Breast epithelium (tissue), 4 donors: ENCODE measurements at regions not wholly inside any gene's neighbourhood (a gene's known extent, or its start where the extent isn't known, plus 50 kb on each side); places are given as distances from the start of the nearest gene placed in this dataset.

ENCODE experiments used
- DNase-seq, 2 donors: peaks; one replicate each; pipeline ENCODE4 v3.0.0-alpha.2; 2019; ENCODE audit warnings: low spot score in 2 of 2
- H3K27ac ChIP-seq, 2 donors: fragments of 200-600 bp; sonication (generic) in 1 of 2; one replicate each; pipeline ENCODE4 v1.5.1; 2016 to 2019; ENCODE audit warnings: mild to moderate bottlenecking in 1 of 2
- H3K27me3 ChIP-seq, 2 donors: fragments of 200-600 bp; sonication (generic) in 1 of 2; one replicate each; pipeline versions ENCODE4 v1.5.1 to v1.6.0; 2017 to 2019; ENCODE audit warnings: control low read depth in 1 of 2, mild to moderate bottlenecking in 1 of 2
- H3K36me3 ChIP-seq: fragments of 200-600 bp; one replicate; pipeline ENCODE4 v1.5.1; 2019
- H3K4me1 ChIP-seq, 2 donors: fragments of 200-600 bp; sonication (generic); one replicate each; pipeline ENCODE4 v1.5.1; 2016 to 2019; ENCODE audit warnings: control low read depth in 1 of 2
- H3K4me3 ChIP-seq, 3 donors: fragments of 200-600 bp; sonication (generic); 1 replicate in 2 of 3; 2 replicates in 1 of 3; pipeline ENCODE4 v1.5.1; 2016 to 2019; ENCODE audit warnings: mild to moderate bottlenecking in 3 of 3, moderate library complexity in 2 of 3
- H3K9me3 ChIP-seq, 2 donors: fragments of 200-600 bp; sonication (generic) in 1 of 2; one replicate each; pipeline ENCODE4 v1.5.1; 2016 to 2019; ENCODE audit warnings: control low read depth in 1 of 2
- CTCF ChIP-seq, 3 donors: fragments of 450-650 bp; IDR thresholded peaks; one replicate each; pipeline ENCODE4 v1.5.1; 2016 to 2017; ENCODE audit warnings: antibody characterized with exemption in 3 of 3, mild to moderate bottlenecking in 3 of 3, moderate library complexity in 3 of 3
- POLR2A ChIP-seq: fragments of 450-650 bp; IDR thresholded peaks from one replicate; pipeline ENCODE4 v1.6.1; 2016; ENCODE audit warnings: antibody characterized with exemption, mild to moderate bottlenecking, moderate library complexity
- POLR2AphosphoS5 ChIP-seq, 3 donors: sonication (generic); formaldehyde crosslinking; IDR thresholded peaks; one replicate each; pipeline ENCODE4 v1.6.1; 2017; ENCODE audit warnings: antibody characterized with exemption in 3 of 3
- intact Hi-C: fragments of 100-400 bp; cut with DNase I; formaldehyde crosslinking; loops from one replicate; pipeline ENCODE4 v1.15.1; 2023; ENCODE audit warnings: low total_unique reads

- H3K27ac ChIP-seq: no peak overlapping the region
- TF ChIP-seq POLR2A (no peak), CTCF (IDR thresholded peaks at IDR 0.05) (no peak), POLR2AphosphoS5 (IDR thresholded peaks at IDR 0.05) (no peak)
- no peaks in the 10 kb centered on the region for H3K4me1 ChIP-seq
- no peaks in the 10 kb centered on the region for H3K9me3 ChIP-seq
- no peak overlapping the region for H3K4me3 ChIP-seq
- peaks cover 0 to 54% of the 10 kb centered on the region in 2 donors for H3K27me3 ChIP-seq
- DNase-seq: no peak
- H3K36me3 ChIP-seq: no peaks in the 10 kb centered on the region
- intact Hi-C loops: loop anchor here (5.0 kb wide), 1 partner anchor 372 kb away; no protein-coding TSS in a partner anchor
These were observed 91.0 kb upstream of the SFSWAP start for GRCh38 chr12:131619736-131620506.

DNA sequence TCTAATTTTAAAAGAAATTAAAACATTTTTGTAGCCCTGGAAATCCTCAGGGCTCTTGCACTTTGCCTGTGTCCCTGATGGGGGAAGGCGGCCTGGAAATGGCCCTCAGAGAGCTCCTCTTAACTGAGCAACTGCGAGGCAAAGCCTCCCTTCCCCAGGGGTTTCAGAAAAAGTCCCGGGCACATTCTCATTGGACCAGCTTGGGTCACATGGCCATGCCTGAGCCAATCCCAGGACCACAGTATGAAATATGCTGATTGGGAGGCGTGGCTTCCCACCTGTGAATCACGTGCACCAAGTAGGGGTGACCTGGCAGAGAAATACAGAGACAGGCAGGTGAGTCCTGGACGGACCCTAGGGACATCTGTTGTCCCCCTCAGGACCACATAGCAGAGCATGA lies 90.4 kb upstream of the SFSWAP start:
- intact Hi-C loops: loop anchor here (5.0 kb wide), 1 partner anchor 372 kb away; no protein-coding TSS in a partner anchor
- H3K4me3 ChIP-seq: no peak overlapping the region
- no peak for TF ChIP-seq POLR2AphosphoS5 (IDR thresholded peaks at IDR 0.05)
- no peak for TF ChIP-seq POLR2A
- TF ChIP-seq CTCF (IDR thresholded peaks at IDR 0.05): no peak
- no peaks in the 10 kb centered on the region for H3K4me1 ChIP-seq
- DNase-seq: no peak
- no peaks in the 10 kb centered on the region for H3K9me3 ChIP-seq
- H3K27ac ChIP-seq: no peak overlapping the region
- H3K36me3 ChIP-seq: no peaks in the 10 kb centered on the region
- peaks cover 0 to 54% of the 10 kb centered on the region in 2 donors for H3K27me3 ChIP-seq

DNA sequence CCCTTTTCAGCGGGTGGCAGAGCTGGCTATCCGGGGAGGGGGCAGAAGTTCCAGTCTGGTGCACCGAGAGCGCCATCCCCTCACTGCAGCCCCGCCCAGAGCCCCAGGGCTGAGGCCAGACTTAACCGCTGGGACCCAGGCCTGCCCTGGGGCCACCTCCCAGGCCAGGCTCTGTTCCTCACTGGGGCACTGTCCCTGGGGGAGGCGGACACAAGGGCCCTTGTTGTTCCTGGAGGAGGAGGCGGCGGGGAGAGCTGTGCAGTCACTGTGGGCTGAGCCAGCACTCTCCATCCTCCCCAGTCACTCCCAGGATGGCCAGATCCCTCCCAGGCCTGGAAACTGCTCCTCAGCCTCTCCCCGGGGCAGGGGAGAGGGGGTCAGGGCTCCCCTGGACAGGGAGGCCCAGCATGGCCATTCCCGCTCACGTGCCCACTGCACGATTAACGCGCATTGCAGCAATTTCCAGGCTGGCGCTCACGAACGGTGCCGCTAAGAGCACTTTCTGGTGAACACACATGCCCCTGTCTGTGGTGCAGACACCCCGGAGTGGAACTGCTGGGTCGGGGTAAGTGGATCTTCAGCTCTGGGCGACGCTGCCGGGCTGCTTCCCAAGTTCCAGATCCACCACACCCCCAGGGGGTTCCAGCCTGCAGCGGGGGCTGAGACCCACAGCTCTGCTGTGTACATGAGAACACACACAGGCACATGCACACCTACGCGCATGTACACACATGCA lies 89.8 kb upstream of the SFSWAP start:
- TF ChIP-seq POLR2AphosphoS5 (IDR thresholded peaks at IDR 0.05) (no peak), POLR2A (no peak), CTCF (IDR thresholded peaks at IDR 0.05) (no peak)
- peaks cover 0 to 54% of the 10 kb centered on the region in 2 donors for H3K27me3 ChIP-seq
- no peaks in the 10 kb centered on the region for H3K9me3 ChIP-seq
- no peaks in the 10 kb centered on the region for H3K36me3 ChIP-seq
- no peak overlapping the region for H3K27ac ChIP-seq
- H3K4me3 ChIP-seq: no peak overlapping the region
- no peaks in the 10 kb centered on the region for H3K4me1 ChIP-seq
- DNase-seq: no peak
- intact Hi-C loops: loop anchor here (5.0 kb wide), 1 partner anchor 371 kb away; no protein-coding TSS in a partner anchor

DNA sequence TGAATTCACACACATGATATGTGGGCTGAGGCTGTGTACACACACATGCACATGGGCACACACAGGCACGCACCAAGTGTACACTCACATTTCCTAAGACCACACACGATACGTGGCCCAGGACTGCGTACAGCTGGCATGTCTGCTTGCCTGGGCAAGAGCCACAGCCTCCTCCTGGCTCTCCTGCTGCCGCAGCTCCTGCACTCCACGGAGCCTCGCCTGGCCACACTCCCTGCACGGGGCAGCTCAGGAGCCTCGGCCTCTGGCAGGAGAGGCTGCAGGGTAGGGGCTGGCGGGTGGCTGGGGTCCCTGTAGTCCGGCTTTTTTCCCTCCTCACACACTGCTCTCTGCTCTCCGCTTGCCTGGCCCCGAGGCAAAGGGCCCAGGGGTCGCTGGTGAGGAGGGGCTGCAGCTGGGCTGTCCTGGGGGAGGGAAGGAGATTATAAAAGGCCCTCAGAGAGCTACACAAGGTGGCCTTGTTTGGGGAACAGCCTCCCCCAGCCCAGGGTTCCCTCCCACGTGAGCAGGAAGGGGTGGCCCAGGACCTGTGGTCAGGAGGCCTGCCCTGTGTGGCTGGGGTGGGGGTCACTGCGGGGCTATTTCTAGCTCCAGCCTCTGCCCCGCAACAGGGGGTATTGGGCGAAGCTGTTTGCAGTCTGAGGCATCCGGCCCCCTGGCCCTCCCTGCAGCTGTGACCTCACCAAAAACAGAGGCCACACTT lies 89.0 kb upstream of the SFSWAP start:
- Histone ChIP-seq H3K4me1 (no peaks in the 10 kb centered on the region), H3K36me3 (no peaks in the 10 kb centered on the region), H3K9me3 (no peaks in the 10 kb centered on the region), H3K27me3 (peaks cover 0 to 54% of the 10 kb centered on the region in 2 donors), H3K4me3 (no peak overlapping the region), H3K27ac (no peak overlapping the region)
- intact Hi-C loops: loop anchor here (5.0 kb wide), 1 partner anchor 370 kb away; no protein-coding TSS in a partner anchor
- DNase-seq: no peak
- TF ChIP-seq CTCF (IDR thresholded peaks at IDR 0.05): no peak
